Kidney capillary endothelial cell (primary cell): ENCODE measurements at regions not wholly inside any gene's neighbourhood (a gene's known extent, or its start where the extent isn't known, plus 50 kb on each side); places are given as distances from the start of the nearest gene placed in this dataset.

Experiments used
- DNase-seq: peaks from one replicate; pipeline ENCODE4 v3.0.0-alpha.2; 2018; ENCODE audit warnings: low spot score

DNA sequence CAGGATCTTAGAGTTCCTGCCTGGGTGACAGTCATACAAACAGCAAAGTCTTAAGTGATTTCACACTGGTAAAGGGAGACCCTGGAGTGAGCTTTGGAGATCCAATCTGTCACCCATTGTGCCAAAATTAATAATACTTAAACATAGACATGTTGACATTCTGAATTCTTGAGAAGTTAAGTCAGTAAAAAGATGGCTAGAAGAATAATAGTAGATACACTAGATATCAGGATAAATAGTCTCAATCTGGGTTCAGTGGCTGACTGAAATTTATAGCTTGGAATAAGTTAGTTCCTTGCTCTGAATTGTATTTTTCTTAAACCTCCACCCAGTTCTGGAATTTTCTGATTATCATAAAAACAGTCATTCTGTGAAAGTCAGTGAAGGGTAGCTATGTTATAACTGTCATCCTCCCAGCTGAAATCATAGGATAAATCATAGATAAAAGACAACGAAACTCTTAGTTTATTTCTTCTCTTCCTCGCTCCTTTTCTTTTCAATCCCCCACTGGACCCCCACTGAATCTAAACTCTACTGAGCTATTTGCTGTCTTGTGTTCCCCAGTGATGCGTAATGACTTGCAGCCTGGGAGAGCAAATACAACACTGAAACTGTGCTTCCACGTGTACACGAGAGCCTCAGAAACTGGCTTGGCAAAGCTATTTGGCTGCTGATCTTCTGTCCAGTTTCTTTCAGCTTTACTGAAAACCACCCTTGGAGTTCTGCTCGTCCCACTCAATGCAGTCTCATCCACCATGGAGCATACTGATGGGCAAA, 175.4 kb upstream of the TP63 start:
- no peak for DNase-seq

- no peak for DNase-seq
Observed at GRCh38 chr3:189457201-189457607, 174.0 kb upstream of the TP63 start.

DNA sequence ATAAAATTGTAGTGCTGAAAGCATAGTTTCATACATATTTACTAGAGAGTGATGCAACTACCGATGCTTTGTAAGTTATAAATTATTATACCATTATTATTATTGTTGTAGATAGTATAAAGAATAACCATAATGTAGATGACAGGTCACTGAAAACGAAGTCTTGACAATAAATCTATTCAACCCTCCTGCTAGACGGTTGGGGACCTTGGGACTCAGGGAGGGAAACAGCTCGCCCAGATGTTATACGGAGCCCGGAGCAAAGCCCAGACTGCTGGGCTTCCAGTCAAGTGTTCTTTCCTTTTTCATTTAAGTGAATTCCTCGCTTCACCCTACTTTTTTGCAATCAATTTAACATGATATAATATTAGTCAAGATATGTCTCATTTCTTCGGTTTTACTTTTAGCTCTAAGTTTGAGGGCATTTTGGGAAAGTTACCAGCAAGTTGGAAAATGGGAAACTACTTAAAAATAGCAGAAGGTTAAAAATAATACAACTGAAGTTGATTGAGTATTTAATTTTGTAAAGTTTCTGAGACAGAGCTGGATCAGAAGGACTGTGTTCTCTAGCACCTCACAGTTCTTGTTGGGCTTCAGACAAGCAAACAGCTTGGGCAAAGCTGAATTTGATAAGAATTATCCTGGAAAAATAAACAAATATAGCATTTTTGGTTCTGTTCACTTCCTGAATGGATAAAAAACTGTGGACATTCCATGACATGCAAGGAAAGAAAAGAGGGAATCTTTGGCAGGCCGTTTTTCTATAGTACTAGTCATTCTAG, 173.4 kb upstream of the TP63 start:
- DNase-seq, result no peak

DNA sequence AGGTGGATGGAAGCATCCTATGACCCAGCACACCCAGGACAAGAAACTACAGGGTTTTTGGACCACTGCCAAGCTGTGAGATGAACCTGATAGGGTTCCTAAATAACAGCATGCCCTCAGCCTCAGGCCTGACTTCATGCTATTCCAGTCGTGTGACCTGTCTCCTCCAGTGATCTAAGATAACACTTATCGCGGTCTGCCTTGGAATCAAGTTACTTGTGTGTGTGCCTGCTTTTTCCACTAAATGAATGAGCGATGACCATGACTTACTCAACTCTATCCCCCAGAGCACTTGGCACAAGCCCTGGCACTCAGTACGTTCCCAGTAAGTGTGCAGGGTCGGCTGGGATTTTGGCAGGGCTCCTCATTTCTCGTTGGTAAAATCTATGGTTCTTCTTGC, 172.7 kb upstream of the TP63 start:
- no peak for DNase-seq

DNA sequence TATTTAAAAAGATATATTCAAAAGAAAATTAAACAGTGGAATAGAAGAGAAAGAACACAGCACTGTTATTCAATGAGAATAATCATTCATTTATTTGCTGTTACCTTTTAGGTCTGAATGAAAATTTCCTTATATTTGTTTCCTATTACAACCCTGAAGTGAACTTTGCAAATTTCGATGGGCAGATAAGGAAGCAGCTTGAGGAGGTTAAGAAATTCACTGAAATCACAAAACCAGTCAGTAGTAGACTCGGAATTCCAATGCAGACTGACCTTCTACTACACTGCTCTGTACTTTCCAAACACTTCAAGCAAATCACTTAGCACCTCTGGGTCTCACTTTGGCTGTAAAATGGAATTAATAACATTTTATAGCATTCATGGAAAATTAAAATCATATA, 172.0 kb upstream of the TP63 start:
- DNase-seq, result no peak

DNA sequence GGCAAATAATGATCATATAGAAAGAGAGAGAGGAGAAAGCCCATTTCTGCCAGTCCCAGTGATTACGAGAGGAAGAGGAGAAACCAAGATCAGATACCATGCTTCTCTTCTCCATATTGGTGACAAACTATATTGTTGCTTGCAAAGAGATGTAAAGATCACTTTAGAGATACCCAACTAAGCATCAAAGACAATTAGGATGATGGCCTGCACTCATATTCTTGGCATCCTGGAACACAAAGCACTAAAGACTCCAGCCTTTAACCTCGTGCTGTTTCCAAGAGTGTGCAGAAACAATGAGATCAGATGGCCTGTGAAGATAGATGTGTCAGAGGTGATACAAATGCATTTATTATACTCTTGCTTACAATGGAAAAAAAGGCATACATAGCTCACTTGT, 170.7 kb upstream of the TP63 start:
- DNase-seq, result no peak

DNA sequence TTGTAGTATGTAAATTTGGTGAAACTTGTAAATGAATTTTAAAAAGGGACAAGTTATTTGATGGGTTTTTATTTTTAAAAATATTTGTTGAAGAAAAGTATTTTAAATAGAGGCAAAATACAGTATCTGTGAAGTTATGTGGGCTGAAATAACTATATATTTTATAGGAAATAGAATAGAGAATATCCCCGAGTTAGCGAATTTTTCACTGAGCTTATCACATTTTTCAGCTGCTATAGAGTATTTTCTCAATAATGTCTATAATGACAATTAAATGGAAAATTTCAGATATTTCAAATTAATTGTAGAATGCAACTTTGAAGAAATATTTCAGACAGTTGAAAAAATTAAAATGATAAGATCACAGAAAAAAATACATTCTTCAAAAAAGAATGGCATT, 166.4 kb upstream of the TP63 start:
- DNase-seq, result no peak

- DNase-seq, result no peak
Observed at GRCh38 chr3:189466004-189466403, 165.2 kb upstream of the TP63 start.

DNA sequence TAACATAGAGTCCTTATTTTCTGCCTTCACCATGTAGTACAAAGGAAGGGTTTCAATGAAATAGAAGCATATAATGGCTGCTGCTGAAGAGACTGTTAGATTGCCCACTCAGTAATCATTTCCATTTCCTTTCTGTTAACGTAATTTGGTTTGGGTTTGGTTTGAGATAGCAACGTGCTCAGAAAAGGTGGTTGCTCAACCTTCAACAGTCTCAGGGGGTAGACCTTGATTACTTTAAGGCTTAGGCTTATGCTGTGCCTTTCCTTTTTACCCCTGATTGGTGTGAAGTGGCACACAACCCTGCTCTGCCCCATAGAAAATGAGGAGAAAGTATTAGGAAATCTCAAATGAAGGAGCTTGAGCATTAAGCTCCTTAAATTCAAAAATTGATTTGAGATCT, 163.7 kb upstream of the TP63 start:
- no peak for DNase-seq

DNA sequence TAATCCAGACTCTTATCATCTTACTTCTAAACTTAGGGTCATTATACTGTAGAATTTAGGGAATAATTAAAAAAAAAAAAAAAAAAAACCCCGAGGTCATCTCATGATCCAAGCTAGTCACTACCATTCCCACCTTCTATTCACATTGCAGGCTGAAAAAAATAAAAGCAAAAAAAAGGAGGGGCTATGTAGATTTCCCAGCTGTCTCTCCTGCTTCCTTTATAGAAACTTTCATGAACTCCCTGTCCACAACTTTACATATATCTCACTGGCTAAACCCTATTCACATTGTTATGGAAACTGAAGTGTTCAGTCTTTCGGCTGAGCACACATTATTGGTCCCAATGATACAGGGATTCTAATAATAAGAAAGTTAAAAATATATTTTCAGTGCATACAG, 156.2 kb upstream of the TP63 start:
- DNase-seq, result no peak

- no peak for DNase-seq
Observed at GRCh38 chr3:189477614-189478013, 153.6 kb upstream of the TP63 start.

- no peak for DNase-seq
Observed at GRCh38 chr3:189486556-189486955, 144.6 kb upstream of the TP63 start.

- DNase-seq, result no peak
Observed at GRCh38 chr3:189488241-189488767, 142.9 kb upstream of the TP63 start.

- DNase-seq, result no peak
Observed at GRCh38 chr3:189490337-189490736, 140.9 kb upstream of the TP63 start.

DNA sequence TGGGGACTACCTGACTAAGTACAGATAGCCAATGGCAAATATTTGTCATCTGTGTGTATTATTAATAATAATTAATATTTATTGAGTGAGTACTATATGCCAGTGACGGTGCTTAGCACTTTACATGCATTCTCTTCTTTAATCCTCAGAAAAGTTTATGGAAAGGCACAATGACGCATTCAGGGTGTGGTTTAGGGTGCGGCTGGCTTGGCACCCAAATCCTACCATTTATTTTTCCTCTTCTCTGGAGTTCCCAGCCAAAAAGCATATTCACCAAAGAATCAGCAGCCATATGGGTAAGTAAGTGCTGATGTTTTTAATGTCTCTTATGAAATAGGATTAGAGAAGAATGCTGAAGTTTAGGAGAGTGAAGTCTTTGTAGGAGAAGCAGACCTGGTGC, 140.4 kb upstream of the TP63 start:
- no peak for DNase-seq

DNA sequence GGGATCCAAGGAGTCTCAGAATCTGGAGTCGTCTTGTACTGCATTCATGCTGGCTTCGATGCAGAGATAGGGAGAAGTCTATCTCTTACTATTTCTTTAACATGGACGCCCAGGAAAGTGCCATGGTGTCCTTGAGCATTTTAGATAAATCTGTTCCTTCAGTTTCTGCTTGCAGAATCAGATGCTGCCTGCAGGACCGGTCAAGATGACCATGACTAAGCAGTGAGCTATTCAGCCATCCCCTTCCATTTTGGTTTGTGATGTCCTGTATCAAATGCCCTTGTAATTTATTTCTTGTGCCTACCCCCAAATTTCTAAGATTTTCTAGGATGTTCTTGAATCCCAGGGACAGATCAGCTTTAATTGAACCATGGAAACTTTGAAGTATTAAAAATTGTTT, 139.4 kb upstream of the TP63 start:
- no peak for DNase-seq

- DNase-seq, result no peak
Observed at GRCh38 chr3:189493271-189493670, 137.9 kb upstream of the TP63 start.

- no peak for DNase-seq
Observed at GRCh38 chr3:189494632-189495031, 136.6 kb upstream of the TP63 start.

- no peak for DNase-seq
Observed at GRCh38 chr3:189496375-189497138, 134.6 kb upstream of the TP63 start.

GRCh38 chr3:189498995-189499704, 132.0 kb upstream of the TP63 start:
- no peak for DNase-seq

- DNase-seq, result no peak
Observed at GRCh38 chr3:189500299-189500698, 130.9 kb upstream of the TP63 start.
